PC-9 (cell line): ENCODE measurements at regions not wholly inside any gene's neighbourhood (a gene's known extent, or its start where the extent isn't known, plus 50 kb on each side); places are given as distances from the start of the nearest gene placed in this dataset.

Source experiments
- CTCF ChIP-seq: fragments of 200-600 bp; sonication (generic); conservative IDR thresholded peaks from 2 replicates; pipeline ENCODE4 v1.6.1; 2017; ENCODE audit warnings: mixed run types, antibody characterized with exemption, mild to moderate bottlenecking, moderate library complexity
- EZH2 ChIP-seq: fragments of 200-600 bp; sonication (generic); IDR thresholded peaks from 2 replicates; pipeline ENCODE4 v1.8.0; 2017; ENCODE audit warnings: antibody characterized with exemption, low read depth

GRCh38 chr1:40917995-40918711 is 56.0 kb upstream of the CITED4 start:
- no peak for TF ChIP-seq CTCF
- TF ChIP-seq EZH2 = no peak
